ENCODE measurements at regions not wholly inside any gene's neighbourhood (a gene's known extent, or its start where the extent isn't known, plus 50 kb on each side); places are given as distances from the start of the nearest gene placed in this dataset.

GRCh38 chr2:191618786-191619185 lies 59.1 kb upstream of the NABP1 start:
- H4K12ac ChIP-seq (ENCODE audit: low read depth, low read length), result no peak overlapping the region
- H3K27me3 ChIP-seq (ENCODE audit: insufficient read depth, low read length), result no peaks in the 10 kb centered on the region
- peak overlapping the region; percentile 9 for H3K27ac ChIP-seq (ENCODE audit: low read depth, low read length)
- no peaks in the 10 kb centered on the region for H3K9me3 ChIP-seq (ENCODE audit: insufficient read depth, low read depth, low read length)
- no peak overlapping the region for H3K9ac ChIP-seq (ENCODE audit: low read length)
- H3K4me1 ChIP-seq (ENCODE audit: control insufficient read depth in 1 of 2, insufficient read depth in 2 of 2, low read length in 2 of 2), result peaks cover 9 to 12% of the 10 kb centered on the region in 2 experiments
- no peak overlapping the region for H2AK5ac ChIP-seq (ENCODE audit: low read length)
- no peak overlapping the region for H3K4me2 ChIP-seq (ENCODE audit: low read length)
- H3K14ac ChIP-seq (ENCODE audit: low read length), result no peak overlapping the region
- H2BK120ac ChIP-seq (ENCODE audit: insufficient read depth, low read length, poor library complexity), result no peak overlapping the region
- no peak overlapping the region for H4K8ac ChIP-seq (ENCODE audit: low read depth, low read length)
- H2AFZ ChIP-seq (ENCODE audit: insufficient read depth, low read length, poor library complexity), result no peak overlapping the region
- peaks cover 7% of the 10 kb centered on the region for H3K79me1 ChIP-seq (ENCODE audit: low read length)
- H3K79me2 ChIP-seq (ENCODE audit: control insufficient read depth, insufficient read depth, low read length, poor library complexity), result no peaks in the 10 kb centered on the region
- no peak overlapping the region for H3K4ac ChIP-seq (ENCODE audit: low read depth, low read length)
- no peak overlapping the region for H3K23ac ChIP-seq (ENCODE audit: low read length)
- no peak overlapping the region for H2BK5ac ChIP-seq (ENCODE audit: low read depth, low read length, poor library complexity)
- no CpG with 5 or more reads among the region's 2 CpGs for WGBS (ENCODE audit: extremely low coverage, insufficient coverage, insufficient read length)
- H3K4me3 ChIP-seq (ENCODE audit: low read depth, low read length), result no peak overlapping the region
- no peak overlapping the region for H2BK12ac ChIP-seq (ENCODE audit: low read length)
- no peaks in the 10 kb centered on the region for H3K36me3 ChIP-seq (ENCODE audit: control insufficient read depth in 1 of 2, insufficient read depth in 2 of 2, low read length in 2 of 2)
- H4K91ac ChIP-seq (ENCODE audit: low read depth, low read length), result no peak overlapping the region
- peak; percentile 60 to 95 for DNase-seq
- H3K18ac ChIP-seq (ENCODE audit: low read length), result no peak overlapping the region

DNA sequence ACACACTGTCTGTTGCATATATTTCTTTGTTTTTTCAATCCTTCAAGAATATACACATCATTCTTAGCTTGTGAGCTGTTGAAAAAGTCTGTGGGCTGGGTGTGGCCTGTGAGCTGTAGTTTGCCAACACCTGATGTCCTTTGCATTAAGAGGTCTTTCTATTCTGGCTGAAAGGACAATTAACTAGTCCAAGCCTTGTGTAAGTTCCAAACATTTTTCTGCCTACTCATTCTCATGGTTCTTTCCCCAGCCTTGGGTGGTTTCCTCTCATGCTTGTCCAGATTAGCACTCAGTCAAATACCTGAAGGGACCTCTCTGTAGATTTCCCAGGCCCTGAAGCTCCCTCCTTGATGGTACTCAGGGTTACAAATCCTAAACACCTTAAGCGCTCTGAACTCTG lies 57.8 kb upstream of the NABP1 start:
- H3K79me2 ChIP-seq (ENCODE audit: control insufficient read depth, insufficient read depth, low read length, poor library complexity), result no peaks in the 10 kb centered on the region
- no peak overlapping the region for H4K12ac ChIP-seq (ENCODE audit: low read depth, low read length)
- no CpG with 5 or more reads among the region's 1 CpG for WGBS (ENCODE audit: extremely low coverage, insufficient coverage, insufficient read length)
- no peak overlapping the region for H2AFZ ChIP-seq (ENCODE audit: insufficient read depth, low read length, poor library complexity)
- peaks cover 9 to 18% of the 10 kb centered on the region in 2 experiments for H3K4me1 ChIP-seq (ENCODE audit: control insufficient read depth in 1 of 2, insufficient read depth in 2 of 2, low read length in 2 of 2)
- no peak overlapping the region for H4K91ac ChIP-seq (ENCODE audit: low read depth, low read length)
- no peaks in the 10 kb centered on the region for H3K27me3 ChIP-seq (ENCODE audit: insufficient read depth, low read length)
- peak; percentile 86 to 94 for DNase-seq
- H3K14ac ChIP-seq (ENCODE audit: low read length), result no peak overlapping the region
- H4K8ac ChIP-seq (ENCODE audit: low read depth, low read length), result no peak overlapping the region
- H2AK5ac ChIP-seq (ENCODE audit: low read length), result no peak overlapping the region
- H3K18ac ChIP-seq (ENCODE audit: low read length), result no peak overlapping the region
- no peak overlapping the region for H3K9ac ChIP-seq (ENCODE audit: low read length)
- no peak overlapping the region for H2BK12ac ChIP-seq (ENCODE audit: low read length)
- no peaks in the 10 kb centered on the region for H3K36me3 ChIP-seq (ENCODE audit: control insufficient read depth in 1 of 2, insufficient read depth in 2 of 2, low read length in 2 of 2)
- no peak overlapping the region for H3K4me3 ChIP-seq (ENCODE audit: low read depth, low read length)
- H3K79me1 ChIP-seq (ENCODE audit: low read length), result peaks cover 7% of the 10 kb centered on the region
- no peaks in the 10 kb centered on the region for H3K9me3 ChIP-seq (ENCODE audit: insufficient read depth, low read depth, low read length)
- no peak overlapping the region for H3K23ac ChIP-seq (ENCODE audit: low read length)
- H3K4ac ChIP-seq (ENCODE audit: low read depth, low read length), result no peak overlapping the region
- H2BK5ac ChIP-seq (ENCODE audit: low read depth, low read length, poor library complexity), result no peak overlapping the region
- no peak overlapping the region for H3K27ac ChIP-seq (ENCODE audit: low read depth, low read length)
- no peak overlapping the region for H2BK120ac ChIP-seq (ENCODE audit: insufficient read depth, low read length, poor library complexity)
- H3K4me2 ChIP-seq (ENCODE audit: low read length), result no peak overlapping the region

GRCh38 chr2:191622374-191623320 lies 55.3 kb upstream of the NABP1 start:
- no peak overlapping the region for H2AFZ ChIP-seq (ENCODE audit: insufficient read depth, low read length, poor library complexity)
- H3K79me1 ChIP-seq (ENCODE audit: low read length), result peaks cover 9% of the 10 kb centered on the region
- no peak overlapping the region for H2BK120ac ChIP-seq (ENCODE audit: insufficient read depth, low read length, poor library complexity)
- peak; percentile 90 to 97 for DNase-seq
- H4K8ac ChIP-seq (ENCODE audit: low read depth, low read length), result no peak overlapping the region
- H3K4me3 ChIP-seq (ENCODE audit: low read depth, low read length), result no peak overlapping the region
- no peak overlapping the region for H3K9ac ChIP-seq (ENCODE audit: low read length)
- H3K4me2 ChIP-seq (ENCODE audit: low read length), result no peak overlapping the region
- no CpG with 5 or more reads among the region's 5 CpGs for WGBS (ENCODE audit: extremely low coverage, insufficient coverage, insufficient read length)
- H4K12ac ChIP-seq (ENCODE audit: low read depth, low read length), result no peak overlapping the region
- peak overlapping the region; percentile 9 for H3K27ac ChIP-seq (ENCODE audit: low read depth, low read length)
- peak overlapping the region; percentile 10 for H2BK5ac ChIP-seq (ENCODE audit: low read depth, low read length, poor library complexity)
- H4K91ac ChIP-seq (ENCODE audit: low read depth, low read length), result no peak overlapping the region
- no peak overlapping the region for H3K18ac ChIP-seq (ENCODE audit: low read length)
- peaks cover 11 to 20% of the 10 kb centered on the region in 2 experiments for H3K4me1 ChIP-seq (ENCODE audit: control insufficient read depth in 1 of 2, insufficient read depth in 2 of 2, low read length in 2 of 2)
- H3K9me3 ChIP-seq (ENCODE audit: insufficient read depth, low read depth, low read length), result no peaks in the 10 kb centered on the region
- no peaks in the 10 kb centered on the region for H3K79me2 ChIP-seq (ENCODE audit: control insufficient read depth, insufficient read depth, low read length, poor library complexity)
- no peaks in the 10 kb centered on the region for H3K36me3 ChIP-seq (ENCODE audit: control insufficient read depth in 1 of 2, insufficient read depth in 2 of 2, low read length in 2 of 2)
- peak overlapping the region; percentile 11 for H2BK12ac ChIP-seq (ENCODE audit: low read length)
- H3K4ac ChIP-seq (ENCODE audit: low read depth, low read length), result no peak overlapping the region
- no peak overlapping the region for H3K14ac ChIP-seq (ENCODE audit: low read length)
- no peaks in the 10 kb centered on the region for H3K27me3 ChIP-seq (ENCODE audit: insufficient read depth, low read length)
- peak overlapping the region; percentile 6 for H2AK5ac ChIP-seq (ENCODE audit: low read length)
- H3K23ac ChIP-seq (ENCODE audit: low read length), result no peak overlapping the region

GRCh38 chr2:191625016-191625415 lies 52.9 kb upstream of the NABP1 start:
- H3K27ac ChIP-seq (ENCODE audit: low read depth, low read length), result no peak overlapping the region
- no peak overlapping the region for H2AFZ ChIP-seq (ENCODE audit: insufficient read depth, low read length, poor library complexity)
- no peaks in the 10 kb centered on the region for H3K27me3 ChIP-seq (ENCODE audit: insufficient read depth, low read length)
- H3K4me1 ChIP-seq (ENCODE audit: control insufficient read depth in 1 of 2, insufficient read depth in 2 of 2, low read length in 2 of 2), result peaks cover 9 to 17% of the 10 kb centered on the region in 2 experiments
- H4K8ac ChIP-seq (ENCODE audit: low read depth, low read length), result no peak overlapping the region
- H3K14ac ChIP-seq (ENCODE audit: low read length), result no peak overlapping the region
- H3K4me2 ChIP-seq (ENCODE audit: low read length), result no peak overlapping the region
- no peak overlapping the region for H3K23ac ChIP-seq (ENCODE audit: low read length)
- no CpG with 5 or more reads among the region's 3 CpGs for WGBS (ENCODE audit: extremely low coverage, insufficient coverage, insufficient read length)
- no peak overlapping the region for H2AK5ac ChIP-seq (ENCODE audit: low read length)
- no peak overlapping the region for H2BK12ac ChIP-seq (ENCODE audit: low read length)
- H4K91ac ChIP-seq (ENCODE audit: low read depth, low read length), result no peak overlapping the region
- H3K9ac ChIP-seq (ENCODE audit: low read length), result no peak overlapping the region
- no peak overlapping the region for H3K18ac ChIP-seq (ENCODE audit: low read length)
- H3K79me2 ChIP-seq (ENCODE audit: control insufficient read depth, insufficient read depth, low read length, poor library complexity), result no peaks in the 10 kb centered on the region
- H3K9me3 ChIP-seq (ENCODE audit: insufficient read depth, low read depth, low read length), result no peaks in the 10 kb centered on the region
- peaks cover 5% of the 10 kb centered on the region for H3K79me1 ChIP-seq (ENCODE audit: low read length)
- H2BK120ac ChIP-seq (ENCODE audit: insufficient read depth, low read length, poor library complexity), result no peak overlapping the region
- no peaks in the 10 kb centered on the region for H3K36me3 ChIP-seq (ENCODE audit: control insufficient read depth in 1 of 2, insufficient read depth in 2 of 2, low read length in 2 of 2)
- H3K4ac ChIP-seq (ENCODE audit: low read depth, low read length), result no peak overlapping the region
- H3K4me3 ChIP-seq (ENCODE audit: low read depth, low read length), result no peak overlapping the region
- H2BK5ac ChIP-seq (ENCODE audit: low read depth, low read length, poor library complexity), result no peak overlapping the region
- H4K12ac ChIP-seq (ENCODE audit: low read depth, low read length), result no peak overlapping the region
- DNase-seq, result peak in 1 of 2 donors; percentile 45

Measured in trophoblast cell (in vitro differentiated cells and primary cell).